Activated CD4-positive, CD25-positive, alpha-beta regulatory T cell treated with anti-CD3 and anti-CD28 coated beads, Interleukin-2, amount 50 U/mL, for 72 hours (primary cell): ENCODE measurements at regions not wholly inside any gene's neighbourhood (a gene's known extent, or its start where the extent isn't known, plus 50 kb on each side); places are given as distances from the start of the nearest gene placed in this dataset.

Source experiments
- DNase-seq: peaks from one replicate; pipeline ENCODE4 v3.0.0; 2021

DNA sequence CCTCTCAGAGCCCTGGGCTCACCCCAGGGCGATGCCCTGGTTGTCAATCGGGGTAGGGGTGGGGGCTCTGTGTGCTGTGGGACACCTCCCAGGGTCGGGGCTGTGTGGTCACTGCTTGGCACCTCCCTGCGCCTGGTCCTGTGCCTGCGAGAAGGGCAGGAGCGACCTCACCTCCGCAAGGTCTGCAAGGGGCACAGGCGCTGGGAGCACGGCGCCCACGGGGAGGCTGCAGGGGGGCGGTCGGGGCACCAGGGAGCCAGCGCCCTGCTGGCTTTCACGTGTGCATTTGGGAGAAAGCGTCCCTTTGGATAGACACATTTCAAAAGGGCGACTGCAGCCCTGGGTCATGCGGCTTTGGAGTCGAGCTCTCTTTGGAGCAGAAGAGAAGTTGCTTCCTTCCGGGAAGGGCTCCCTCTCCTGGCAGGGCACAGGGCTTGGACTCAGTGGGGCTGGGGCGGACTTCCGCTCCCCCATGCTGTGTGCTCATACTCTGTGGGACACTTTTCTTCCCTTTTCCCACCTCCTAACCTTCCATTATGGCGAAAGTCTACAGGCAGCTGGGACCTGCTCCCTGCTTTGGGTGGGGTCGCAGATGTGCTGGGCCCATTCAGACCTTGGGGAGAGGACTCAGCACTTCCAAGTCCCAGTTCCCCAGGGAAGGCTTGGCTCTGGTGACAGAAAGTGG lies 52.9 kb upstream of the SLC28A3 start:
- DNase-seq: no peak

DNA sequence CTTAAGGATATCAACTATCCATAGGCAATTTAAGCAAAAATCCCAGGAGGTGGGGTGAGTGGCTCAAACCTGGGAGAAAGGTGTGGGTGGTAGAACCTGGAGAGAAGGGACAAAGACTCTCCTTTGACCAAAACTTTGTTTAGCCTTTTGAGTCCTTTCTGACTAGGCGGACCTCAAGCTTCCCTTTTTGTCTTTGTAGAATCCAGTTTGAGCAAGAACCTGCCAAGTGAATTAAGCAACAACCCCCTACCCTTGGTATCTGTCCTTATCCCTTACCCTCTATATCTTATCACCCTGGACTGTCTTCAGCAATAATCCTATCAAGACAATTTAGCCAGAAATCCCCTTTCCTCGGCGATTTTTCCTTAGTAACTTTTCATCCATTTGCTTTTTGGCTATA lies 53.5 kb upstream of the SLC28A3 start:
- DNase-seq: no peak

- peak; percentile 55 for DNase-seq
Measured at GRCh38 chr9:84397151-84397728, 56.7 kb upstream of the SLC28A3 start.

DNA sequence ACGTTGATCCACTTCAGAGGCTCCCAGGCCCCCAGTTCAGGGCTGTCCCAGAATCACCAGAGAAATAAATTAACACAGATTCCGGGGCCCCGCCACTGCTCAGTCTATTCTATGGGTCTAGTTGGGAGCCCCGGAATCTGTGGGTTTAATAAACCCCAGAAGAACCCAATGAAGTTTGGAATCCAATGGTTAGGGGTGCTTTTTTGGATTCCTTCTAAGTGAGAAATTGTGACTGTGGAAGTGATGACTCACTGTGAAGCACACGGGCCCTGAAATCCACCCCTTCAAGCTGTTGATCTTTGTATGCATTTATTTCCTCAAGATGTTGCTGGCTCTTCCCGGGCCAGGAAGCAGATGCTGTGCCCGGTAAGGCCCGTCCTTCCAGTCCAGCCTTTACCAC lies 57.3 kb upstream of the SLC28A3 start:
- no peak for DNase-seq

DNA sequence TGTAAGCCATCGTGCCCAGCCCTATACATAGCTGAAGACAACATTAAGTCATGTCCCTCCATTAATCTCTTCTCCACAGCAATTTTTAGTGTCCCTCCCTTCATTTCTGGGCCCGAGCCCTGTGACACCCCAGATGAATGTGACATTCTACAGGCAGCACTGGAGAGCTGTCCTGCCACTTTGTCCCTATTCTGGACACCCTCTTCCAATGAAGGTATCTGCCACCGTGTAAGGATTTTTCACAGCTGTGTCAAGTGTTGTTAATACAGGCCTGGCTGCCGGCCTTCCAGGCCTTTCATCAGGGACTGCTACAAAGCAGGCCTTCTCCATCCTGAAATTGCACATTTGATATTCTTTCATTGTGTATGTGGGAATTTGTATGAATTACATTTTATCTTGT lies 62.0 kb upstream of the SLC28A3 start:
- DNase-seq: no peak

DNA sequence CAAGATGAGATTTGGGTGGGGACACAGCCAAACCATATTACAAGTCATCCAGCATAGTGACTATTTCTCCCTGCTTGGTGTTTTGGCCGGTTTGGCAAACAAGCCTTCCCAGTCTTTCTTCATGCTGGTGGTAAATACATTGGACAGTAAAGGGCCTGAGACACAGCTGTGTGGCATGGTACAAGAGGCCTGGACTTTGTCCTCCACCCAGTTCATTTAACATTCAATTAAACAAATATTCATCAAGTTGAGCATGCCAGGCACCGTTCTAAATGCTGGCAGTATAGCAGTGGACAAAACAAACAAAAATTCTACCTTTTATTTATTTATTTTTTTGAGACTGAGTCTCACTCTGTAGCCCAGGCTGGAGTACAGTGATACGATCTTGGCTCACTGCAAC lies 62.7 kb upstream of the SLC28A3 start:
- no peak for DNase-seq

GRCh38 chr9:84404095-84404686 lies 63.6 kb upstream of the SLC28A3 start:
- DNase-seq: no peak

GRCh38 chr9:84405667-84406066 lies 65.1 kb upstream of the SLC28A3 start:
- DNase-seq: no peak

- DNase-seq: no peak
Measured at GRCh38 chr9:84408416-84408815, 67.9 kb upstream of the SLC28A3 start.

DNA sequence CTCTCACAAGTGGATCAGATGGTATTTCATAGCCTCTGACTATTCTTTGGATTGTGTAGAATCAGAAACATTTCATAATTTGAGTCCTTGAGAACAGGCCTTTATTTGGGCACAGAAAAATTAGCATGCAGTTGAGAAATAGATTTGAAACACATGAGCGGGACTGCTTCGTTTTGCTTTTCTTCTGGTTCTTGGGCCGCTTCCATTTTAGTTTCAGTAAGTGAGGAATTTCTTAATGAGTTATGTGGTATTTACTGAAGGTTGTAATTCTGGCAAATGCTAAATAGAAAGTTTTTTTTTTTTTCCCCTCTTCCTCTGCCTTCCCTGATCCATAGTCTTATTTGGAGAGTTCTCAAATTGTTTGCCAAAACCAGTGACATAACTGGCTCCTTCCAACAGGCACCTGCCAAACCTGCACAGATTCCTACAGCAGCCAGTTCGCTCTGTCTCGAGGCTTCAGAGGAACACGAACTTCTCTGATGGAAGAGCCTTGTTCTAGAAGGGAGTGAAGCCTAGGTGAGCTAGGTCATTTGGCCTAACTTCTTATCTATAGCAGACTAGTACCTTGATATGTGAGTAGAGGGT lies 71.2 kb upstream of the SLC28A3 start:
- DNase-seq: no peak

DNA sequence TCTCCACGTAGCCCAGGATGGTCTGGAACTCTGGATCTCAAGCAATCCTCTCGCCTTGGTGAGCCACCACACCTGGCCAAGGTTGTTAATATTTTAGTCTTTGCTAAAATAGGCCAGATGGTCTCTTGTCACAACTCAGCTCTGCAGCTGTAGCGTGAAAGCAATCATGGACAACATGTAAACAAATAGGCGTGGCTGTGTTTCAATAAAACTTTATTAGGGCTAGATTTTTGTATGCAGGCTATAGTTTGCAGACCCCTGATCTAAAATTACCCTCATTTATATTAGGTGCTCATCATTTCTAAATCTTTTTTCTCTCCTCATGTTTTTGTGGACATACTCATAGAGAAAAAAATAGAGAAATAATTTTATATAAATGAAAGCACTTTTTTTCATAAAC lies 72.1 kb upstream of the SLC28A3 start:
- DNase-seq: no peak

DNA sequence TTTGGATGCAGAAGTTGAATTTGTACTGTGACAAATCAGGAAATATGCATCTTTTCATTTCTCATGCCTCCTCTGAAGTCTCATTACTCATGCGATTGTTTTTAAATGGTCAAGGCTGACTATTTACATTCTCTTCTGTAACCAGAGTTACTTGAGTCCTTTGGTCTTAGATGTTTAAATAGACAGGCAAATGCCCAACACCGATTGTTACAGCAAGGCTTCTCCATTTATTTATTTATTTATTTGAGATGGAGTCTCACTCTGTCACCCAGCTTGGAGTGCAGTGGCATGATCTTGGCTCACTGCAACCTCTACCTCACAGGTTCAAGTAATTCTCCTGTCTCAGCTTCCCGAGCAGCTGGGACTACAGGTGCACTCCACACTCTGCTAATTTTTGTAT lies 72.7 kb upstream of the SLC28A3 start:
- no peak for DNase-seq

DNA sequence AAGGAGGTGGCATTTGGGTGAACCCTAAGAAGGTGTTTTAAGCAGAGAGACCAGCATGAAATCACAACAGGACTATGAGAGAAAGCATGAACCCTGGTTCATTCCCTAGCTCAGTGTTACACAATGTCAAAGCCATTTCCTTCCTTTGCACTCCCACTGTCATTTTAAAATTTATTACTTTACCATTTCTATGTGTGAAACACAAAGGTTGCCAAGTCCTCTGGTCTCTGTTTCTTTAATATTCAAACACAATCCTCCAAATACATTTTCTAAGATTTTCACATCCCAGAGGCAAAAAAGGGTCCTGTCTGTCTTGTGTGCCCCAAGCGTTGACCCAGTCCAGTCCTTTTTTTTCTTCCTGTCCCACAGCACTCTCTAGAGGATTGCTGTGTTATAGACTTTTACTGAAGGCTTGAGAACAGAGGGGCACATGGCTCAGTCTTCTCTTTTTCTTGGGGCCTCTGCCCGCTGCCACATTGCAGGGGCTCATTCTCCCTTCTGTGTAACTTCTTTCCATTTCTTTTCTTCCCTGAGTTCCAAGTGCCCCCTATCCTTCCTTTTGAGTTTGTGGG lies 78.6 kb upstream of the SLC28A3 start:
- DNase-seq: no peak

DNA sequence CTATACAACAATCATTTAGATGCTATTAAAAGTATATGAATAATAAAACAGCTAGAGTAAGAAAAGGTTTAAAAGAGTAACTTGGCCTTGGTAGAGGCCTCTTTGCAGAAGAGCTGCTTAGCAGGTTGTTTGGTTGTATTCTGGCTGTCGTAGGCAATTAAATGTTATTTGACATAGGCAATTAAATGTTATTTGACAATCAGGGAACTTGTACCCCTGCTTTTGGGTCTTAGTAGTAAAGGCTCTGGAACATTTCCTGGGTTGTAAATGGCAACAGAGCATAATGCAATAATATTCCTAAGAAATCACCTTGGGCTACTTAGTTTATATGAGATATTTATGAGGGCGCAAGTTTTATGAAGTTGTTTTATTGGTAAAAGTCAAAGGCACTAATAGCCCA lies 84.4 kb upstream of the SLC28A3 start:
- DNase-seq: no peak

DNA sequence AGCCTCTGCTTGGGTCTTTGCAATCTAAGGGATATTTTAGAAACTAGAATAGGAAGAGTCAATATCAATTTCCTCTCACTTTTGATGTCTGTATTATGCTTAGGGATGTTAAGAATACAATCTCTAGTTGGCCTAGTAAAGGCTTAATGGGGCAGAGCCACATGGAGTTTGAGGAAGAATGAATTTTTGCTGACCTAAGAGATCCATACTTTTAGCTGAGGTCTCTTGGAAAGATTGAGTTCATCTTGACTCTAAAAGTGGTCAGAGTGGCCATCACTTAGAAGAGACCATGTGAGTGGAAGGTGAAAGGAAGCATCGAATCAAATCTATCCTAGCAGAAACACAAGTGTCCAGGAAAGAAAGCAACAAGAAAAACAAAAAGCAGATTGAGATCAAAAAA lies 92.2 kb upstream of the SLC28A3 start:
- DNase-seq: no peak

DNA sequence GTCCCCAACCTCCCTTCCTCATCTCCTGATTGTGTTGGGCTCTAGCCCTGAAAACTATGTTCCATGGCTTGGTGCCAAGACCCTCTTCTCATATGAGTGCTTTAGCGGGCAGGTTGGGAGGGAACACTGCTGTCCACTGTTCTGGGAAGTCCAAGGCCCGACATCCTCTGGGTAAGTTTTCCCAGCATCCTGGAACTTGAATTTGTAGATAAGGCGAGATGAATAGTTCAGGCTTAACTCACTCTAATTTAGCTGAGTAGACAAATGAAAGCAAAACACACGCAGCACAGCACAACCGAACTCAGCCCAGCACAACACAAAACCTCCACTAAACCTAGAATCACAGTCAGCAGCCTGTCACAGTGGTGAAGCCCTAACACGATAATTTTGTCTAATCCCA lies 95.3 kb upstream of the SLC28A3 start:
- no peak for DNase-seq

DNA sequence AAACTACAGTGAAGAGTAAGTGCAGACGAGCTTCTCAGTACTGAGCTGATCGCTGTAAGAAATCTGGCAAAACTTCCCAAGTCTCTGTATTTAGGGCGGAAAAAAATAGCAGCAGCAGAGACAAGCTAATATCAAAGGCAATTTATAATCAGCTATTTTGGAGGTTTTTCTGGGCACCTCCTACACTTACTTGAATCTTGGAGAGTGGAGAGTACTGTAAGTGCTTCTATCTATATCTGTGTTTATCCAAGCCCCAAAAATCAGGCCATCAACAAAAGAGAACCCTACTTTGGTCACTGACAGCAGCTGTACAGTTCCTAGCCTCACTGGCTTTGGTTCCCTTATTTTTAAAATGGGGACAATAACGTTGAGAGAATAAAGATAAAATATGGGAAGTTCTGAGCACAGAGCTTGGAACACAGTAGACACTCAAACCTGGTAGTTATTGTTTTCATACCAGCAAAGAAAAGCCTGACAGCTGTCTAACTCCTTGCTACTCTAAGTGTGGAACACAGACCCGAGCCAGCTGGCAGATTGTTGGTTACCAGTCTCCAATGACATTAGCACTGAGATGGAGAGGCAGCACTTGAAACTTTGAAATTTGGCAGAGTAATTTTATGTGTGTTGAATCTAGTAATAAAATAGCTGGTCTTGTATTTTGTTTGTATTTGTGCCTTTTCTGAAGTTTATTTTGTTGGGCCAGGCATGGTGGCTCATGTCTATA lies 96.0 kb upstream of the SLC28A3 start:
- no peak for DNase-seq

- DNase-seq: no peak
Measured at GRCh38 chr9:84438391-84438790, 97.8 kb upstream of the SLC28A3 start.

DNA sequence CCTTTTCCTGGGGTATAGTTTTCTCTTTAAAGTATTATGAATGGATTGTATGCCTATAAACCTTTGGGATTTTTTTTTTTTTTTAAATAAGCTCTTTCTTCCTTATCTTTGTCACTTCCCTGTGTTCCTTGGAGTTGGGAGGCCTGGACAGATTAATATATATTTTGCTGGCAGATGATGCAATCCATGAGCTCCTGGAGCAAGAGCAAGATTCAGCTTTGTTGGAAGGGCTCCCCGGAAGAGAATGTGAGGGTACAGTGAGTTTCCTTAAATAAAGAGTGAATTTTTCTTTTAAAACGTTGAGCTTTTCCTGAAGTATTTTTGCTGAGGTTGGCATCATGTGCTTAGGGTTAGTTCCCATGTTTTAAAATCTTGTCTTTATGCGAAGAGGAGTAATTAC lies 98.7 kb upstream of the SLC28A3 start:
- DNase-seq: no peak

- DNase-seq: no peak
Measured at GRCh38 chr9:84442712-84443111, 102.2 kb upstream of the SLC28A3 start.

DNA sequence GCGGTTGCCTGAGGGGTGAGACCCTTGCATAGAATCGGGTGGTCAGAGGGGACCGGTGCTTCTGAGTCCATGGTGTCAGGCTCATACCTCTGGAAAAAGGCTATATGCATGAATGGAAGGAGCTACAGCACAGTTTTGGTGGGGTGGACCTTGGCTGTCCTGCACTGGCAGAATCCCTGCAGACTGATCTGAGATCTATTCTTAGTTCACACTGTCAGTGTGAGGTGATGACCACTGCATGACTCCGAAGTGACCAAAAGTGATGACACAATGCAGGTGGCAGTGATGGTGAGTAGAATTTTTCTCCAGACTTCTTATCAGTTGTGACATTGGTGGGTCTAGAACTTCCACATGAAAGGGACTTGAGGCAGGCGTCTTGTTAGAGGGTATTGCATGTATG lies 105.2 kb upstream of the SLC28A3 start:
- DNase-seq: no peak

GRCh38 chr9:84447305-84447704 lies 106.7 kb upstream of the SLC28A3 start:
- no peak for DNase-seq

DNA sequence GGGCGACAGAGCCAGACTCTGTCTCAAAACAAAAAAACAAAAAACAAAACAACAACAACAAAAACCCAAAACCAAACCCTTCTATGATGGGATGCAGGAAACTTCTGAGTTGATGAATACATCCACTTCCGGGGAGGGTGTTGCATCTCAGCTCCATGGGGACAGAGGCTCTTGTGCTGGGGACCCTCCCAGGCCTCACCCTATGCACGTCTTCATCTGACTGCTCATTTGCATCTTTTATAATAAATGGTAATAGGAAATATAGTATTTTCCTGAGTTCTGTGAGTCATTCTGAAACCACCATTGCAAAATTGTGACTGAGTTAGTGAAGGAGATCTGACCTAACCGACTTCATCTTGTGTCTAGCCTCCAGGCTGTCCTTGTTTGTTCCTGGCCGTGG lies 109.5 kb upstream of the SLC28A3 start:
- DNase-seq: no peak
